HG03442 (cell line): ENCODE measurements at regions not wholly inside any gene's neighbourhood (a gene's known extent, or its start where the extent isn't known, plus 50 kb on each side); places are given as distances from the start of the nearest gene placed in this dataset.
A peak's percentile ranks its signal among the peaks of the same experiment; 100 is the strongest.
"Not testable (repeated sequence)": the region's sequence is repeated elsewhere in the genome, so short reads cannot be mapped to it uniquely, and the experiment has no call there.

Source experiments
- ATAC-seq: cut with Tn5 transposase; IDR thresholded peaks from one replicate; pipeline ENCODE4 v1.9.1; 2021; ENCODE audit warnings: mild to moderate bottlenecking, moderate library complexity; ENCODE audit not compliant: unreplicated experiment

DNA sequence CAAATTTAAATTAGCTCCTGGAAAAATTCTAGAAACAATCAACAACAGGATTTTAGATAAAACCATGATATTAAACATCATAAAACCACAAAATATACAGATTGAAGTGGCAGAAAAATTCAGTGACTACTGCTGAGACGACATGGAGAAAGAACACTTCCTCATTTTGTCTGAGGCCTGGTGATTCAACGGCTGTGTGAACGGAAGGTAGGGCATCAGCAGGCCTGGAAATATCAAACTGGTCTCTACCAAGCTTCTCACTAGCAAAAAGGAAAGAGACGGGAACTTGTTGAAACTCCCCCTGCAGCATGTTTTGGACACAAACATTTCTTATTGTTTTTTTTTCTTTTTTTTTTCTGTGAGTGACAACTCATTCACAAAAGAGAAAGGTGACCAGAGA lies 58.0 kb upstream of the AHI1 start:
- ATAC-seq = peak; percentile 69

DNA sequence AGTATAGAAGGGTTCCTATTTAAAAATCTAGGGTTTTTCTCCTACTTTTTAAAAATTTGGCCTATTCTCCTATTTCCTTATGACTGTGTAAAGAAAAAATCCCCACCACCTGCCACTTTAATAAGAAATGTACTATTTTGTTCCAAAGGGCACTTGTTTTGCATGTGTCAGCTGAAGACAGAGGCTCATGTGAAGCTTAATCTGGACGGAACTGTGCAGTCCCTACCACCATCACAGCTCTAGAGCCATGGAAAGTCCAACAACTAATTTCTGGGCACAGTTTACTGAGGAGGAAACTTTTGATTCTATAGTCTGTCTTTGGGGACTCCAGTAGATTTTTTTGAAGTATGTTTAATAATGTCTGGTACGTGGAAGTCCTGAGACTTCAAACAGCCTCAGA lies 60.0 kb upstream of the AHI1 start:
- no peak for ATAC-seq

DNA sequence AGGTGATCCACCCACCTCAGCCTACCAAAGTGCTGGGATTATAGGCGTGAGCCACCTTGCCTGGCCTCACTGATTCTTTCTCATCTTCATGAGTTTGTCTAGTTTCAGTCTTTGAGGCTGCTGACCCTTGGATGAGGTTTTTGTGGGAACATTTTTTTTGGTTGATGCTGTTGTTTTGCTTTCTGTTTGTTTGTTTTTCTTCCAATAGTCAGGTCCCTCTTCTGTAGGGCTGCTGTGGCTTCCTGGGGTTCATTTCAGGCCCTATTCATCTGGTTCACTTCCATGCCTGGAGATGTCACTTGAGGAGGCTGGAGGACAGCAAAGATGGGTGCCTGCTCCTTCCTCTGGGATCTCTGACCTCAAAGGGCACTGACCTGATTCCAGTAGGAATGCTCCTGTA lies 68.1 kb upstream of the AHI1 start:
- ATAC-seq = not testable (repeated sequence)

GRCh38 chr6:135566311-135567068 lies 69.0 kb upstream of the AHI1 start:
- no peak for ATAC-seq

DNA sequence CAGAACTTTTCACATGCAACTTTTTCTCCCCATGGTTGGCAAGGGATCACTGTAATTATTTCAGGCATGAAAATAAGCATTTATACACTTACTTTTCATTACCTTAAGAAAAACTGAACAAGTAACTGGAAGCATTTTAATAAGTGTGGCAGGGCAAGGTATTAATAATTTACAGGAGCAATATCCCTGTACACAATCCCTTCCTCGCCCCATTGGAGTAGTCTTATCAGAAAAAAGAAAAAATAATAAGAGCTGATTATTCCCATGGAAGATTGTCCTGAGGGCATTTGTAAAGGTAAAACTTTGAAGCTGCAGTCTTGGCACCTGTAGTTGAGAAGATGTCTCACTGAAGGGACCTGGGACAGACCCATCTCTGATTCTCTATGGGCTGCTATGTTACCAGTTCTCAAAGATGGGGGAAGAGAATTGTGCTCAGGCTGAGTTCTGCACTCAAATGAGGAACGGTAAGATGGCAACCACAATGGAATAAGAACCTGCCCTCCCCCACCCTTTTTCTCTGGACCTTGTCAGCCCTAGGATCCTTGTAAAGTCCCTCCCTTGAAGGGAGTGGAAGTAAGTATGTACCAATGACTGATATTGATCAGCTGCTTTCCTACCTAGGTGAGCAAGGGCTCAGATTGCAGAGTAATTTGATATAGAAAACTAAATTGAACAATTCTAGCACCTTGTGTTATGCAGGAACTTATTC lies 70.0 kb upstream of the AHI1 start:
- ATAC-seq = no peak

- ATAC-seq = peak; percentile 71
Measured at GRCh38 chr6:135568379-135568778, 70.8 kb upstream of the AHI1 start.

- no peak for ATAC-seq
Measured at GRCh38 chr6:135572051-135572450, 74.5 kb upstream of the AHI1 start.

DNA sequence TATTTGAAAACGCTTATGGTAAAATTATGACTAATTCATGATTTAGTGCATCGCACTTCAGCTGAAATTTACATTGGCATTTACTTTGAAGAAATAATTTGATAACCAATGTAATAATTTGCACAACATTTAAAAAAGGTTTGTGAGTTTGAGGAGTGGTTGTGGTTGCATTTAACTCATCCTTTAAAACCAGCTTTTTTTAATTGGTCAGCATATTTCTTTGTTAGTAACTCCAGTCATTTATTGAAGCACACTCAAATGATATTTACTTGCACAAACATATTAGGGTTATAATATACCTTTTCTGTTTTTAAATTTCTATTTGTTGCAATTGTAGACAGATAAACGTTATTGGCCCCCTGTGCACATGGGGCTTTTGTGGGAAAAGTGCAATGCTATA lies 78.1 kb upstream of the AHI1 start:
- ATAC-seq = no peak

DNA sequence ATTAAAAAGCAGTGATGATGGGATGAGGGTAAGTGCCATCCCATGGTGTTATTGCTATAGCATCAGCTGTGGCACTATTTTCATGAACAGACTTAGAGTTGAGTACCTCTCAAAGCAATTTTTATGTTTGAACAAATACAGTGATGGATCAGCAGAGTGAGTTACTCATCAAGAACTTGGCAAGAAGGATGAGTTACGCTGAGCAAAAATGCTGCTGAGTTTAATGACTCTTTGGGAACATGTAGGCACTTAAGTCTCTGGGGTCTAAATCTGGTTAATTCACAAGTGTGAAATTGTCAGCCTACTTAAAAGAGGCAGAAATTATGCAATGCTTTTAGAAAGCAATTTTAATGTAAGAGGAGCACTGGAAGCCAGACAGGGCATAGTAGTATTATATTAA lies 78.5 kb upstream of the AHI1 start:
- ATAC-seq = no peak

DNA sequence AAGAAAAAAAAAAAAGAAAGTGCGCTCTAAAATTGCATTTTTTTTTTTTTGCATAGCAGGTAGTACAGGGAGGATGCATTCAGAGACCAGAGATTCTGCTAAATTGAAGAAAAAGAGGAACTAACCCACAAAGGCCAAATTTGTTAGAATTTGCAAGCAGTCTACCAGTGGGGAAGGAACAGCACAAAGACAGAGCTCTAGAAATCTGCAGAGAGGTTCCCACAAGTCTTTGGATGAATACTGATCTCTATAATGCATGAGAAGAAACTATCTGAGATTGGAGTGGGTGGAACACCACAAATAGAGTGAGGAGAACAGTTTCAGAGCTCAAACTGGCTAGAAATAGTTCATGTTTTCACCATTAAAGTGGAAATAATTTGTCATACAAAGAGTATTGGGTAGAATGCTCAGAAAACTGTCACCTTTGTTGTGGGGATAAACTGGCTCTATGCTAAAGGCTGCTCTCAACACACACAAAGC lies 79.6 kb upstream of the AHI1 start:
- peak; percentile 97 for ATAC-seq

GRCh38 chr6:135578976-135579375 lies 81.4 kb upstream of the AHI1 start:
- no peak for ATAC-seq

DNA sequence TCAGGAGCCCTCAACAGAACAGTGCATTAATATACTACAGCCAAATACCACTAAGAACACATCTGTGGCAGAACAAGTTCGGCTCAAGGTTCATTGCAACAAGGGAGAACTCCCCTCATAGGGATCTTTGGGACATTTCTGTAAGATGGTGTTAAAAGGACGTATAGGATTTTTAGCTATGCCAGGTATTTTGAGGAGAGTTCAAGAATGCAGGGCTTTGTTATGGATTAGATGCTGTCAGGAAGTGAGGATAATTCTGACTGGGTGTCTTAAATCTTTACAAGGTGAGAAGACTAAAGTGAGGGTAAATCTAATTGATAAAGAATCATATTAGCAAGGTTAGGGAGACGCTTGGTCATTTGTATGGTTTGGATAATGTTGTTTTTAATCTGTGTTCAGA lies 83.7 kb upstream of the AHI1 start:
- ATAC-seq = no peak

DNA sequence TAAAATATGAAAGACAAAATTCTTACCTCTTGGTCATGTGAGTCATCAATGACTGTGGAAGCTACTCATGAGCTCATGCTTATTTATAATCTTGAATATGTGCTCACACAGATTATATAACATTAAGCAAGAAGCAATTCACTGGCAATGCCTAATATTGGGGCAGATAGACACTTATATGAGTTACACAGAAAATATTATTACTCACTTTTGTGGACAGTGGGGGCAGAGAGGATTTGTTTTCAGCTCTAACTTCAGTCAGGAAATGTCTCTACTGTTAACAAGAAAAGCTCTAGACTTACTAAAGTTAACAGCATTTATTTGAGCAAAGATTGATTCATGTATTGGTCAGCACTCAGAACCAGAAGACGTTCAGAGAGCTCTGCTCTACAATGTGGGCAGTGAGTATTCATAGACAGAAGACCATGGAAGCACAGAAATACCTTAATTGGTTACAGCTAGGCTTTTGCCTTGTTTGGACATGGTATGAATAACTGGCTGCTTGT lies 85.8 kb upstream of the AHI1 start:
- no peak for ATAC-seq

DNA sequence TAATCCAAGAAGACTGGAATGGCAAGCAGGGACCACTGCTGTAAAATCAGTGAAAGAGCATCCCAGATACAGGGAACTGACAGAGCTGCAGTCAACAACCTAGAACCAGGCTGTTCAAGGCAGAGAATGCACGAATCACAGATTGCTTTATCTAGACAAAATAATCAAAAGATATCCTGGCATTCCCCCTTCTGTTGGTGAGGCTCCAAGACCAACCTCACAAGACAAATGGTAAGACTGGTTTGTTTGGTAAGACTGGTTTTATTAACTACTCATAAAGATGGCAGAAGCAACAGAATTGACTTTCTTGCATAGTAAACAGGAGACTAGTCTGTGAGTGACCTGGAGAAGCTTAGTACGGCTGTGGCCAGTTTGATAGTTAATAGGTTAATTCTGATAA lies 88.8 kb upstream of the AHI1 start:
- ATAC-seq = no peak

DNA sequence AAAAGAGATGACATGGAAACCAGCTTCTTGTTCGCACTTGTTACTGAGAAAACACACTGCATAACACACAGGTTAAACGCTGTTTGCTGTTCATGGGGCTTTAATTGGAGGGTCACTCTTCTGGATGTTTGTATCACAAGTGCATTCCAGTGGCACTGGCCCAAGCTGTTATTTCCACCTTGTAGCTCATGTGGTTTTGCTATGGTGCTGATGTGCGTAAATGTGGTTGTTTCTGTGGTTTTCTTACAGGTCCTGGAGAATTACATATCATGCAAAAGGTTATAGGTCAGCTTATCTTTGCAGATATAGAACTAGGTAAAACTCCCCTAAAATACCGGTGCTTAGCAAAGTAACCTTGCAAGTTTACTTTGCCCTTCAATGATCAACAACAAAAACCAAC lies 89.3 kb upstream of the AHI1 start:
- ATAC-seq = peak; percentile 50

- ATAC-seq = no peak
Measured at GRCh38 chr6:135592276-135592675, 94.7 kb upstream of the AHI1 start.

GRCh38 chr6:135594000-135594399 lies 96.5 kb upstream of the AHI1 start:
- no peak for ATAC-seq

GRCh38 chr6:135600086-135600702 lies 102.7 kb upstream of the AHI1 start:
- no peak for ATAC-seq

DNA sequence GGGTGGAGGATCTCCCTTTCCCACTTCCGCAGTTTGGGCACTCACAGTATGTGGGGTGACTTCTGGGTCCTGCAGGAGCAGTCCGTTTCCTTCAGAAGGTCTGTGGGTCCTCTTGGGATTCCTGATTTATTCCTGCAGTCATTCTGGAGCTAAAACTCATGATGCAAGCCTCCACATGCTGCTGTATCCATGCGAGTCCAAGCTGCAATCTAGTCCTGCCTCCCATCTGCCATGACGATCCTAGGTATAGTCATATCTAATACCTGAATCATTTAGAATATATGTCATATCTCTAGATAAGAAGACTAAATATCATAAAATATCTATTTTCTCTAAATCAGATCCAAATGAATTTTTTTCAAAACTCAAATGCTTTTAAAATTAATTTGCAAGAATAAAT lies 103.4 kb upstream of the AHI1 start:
- ATAC-seq = no peak

DNA sequence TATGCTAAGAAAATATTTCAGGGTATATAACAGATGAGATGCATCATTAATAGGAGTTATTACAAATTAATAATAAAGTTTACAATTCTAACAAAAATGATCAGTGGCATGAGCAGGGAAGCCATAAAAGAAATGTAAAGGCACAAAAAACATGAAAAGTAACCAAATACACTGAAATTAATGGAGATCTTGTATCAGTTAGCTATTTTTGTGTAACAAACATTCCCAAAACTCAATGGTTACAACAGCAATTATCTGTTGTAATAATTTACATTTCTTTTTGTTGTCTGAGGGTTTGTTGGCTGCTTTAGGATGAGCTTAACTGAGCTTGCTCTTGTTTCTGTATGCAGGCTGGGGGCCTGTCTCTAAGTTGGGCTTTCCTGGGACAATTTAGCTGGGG lies 104.3 kb upstream of the AHI1 start:
- ATAC-seq = no peak

- ATAC-seq = no peak
Measured at GRCh38 chr6:135603249-135603648, 105.7 kb upstream of the AHI1 start.
